ENCODE measurements at regions not wholly inside any gene's neighbourhood (a gene's known extent, or its start where the extent isn't known, plus 50 kb on each side); places are given as distances from the start of the nearest gene placed in this dataset.

- TF ChIP-seq CTCF (conservative IDR thresholded peaks at IDR 0.05 in 1 of 2, IDR thresholded peaks at IDR 0.05 in 1 of 2; ENCODE audit: extremely low read depth in 1 of 2, insufficient read depth in 1 of 2, low read depth in 1 of 2, low read length in 2 of 2) (no peak), EZH2 (IDR thresholded peaks at IDR 0.05; ENCODE audit: borderline replicate concordance, low read length) (no peak)
Measured at GRCh38 chr1:57576756-57577155, 152.9 kb upstream of the DAB1 start.

Measured in mammary epithelial cell (primary cell).